Neural progenitor cell (in vitro differentiated cells): ENCODE measurements at regions not wholly inside any gene's neighbourhood (a gene's known extent, or its start where the extent isn't known, plus 50 kb on each side); places are given as distances from the start of the nearest gene placed in this dataset.

Source experiments
- DNase-seq: peaks from one replicate; pipeline ENCODE4 v3.0.0-alpha.2; 2016; ENCODE audit warnings: low spot score
- H2AFZ ChIP-seq: fragments of 200-600 bp; sonication (generic); replicated peaks from 2 replicates; pipeline ENCODE4 v1.6.1; 2016; ENCODE audit warnings: antibody characterized with exemption
- H3F3A ChIP-seq: fragments of 200-600 bp; sonication (generic); 2 replicates; pipeline ENCODE4 v1.6.1; 2016; ENCODE audit warnings: antibody characterized with exemption, low read depth
- H3K27ac ChIP-seq: fragments of 200-600 bp; sonication (generic); 2 replicates; pipeline ENCODE4 v1.5.1; 2016; ENCODE audit warnings: mild to moderate bottlenecking
- H3K27me3 ChIP-seq: fragments of 200-600 bp; sonication (generic); 2 replicates; pipeline ENCODE4 v1.6.1; 2016; ENCODE audit warnings: mild to moderate bottlenecking, moderate library complexity
- H3K36me3 ChIP-seq: fragments of 200-600 bp; sonication (generic); 2 replicates; pipeline ENCODE4 v1.5.1; 2016
- H3K4me1 ChIP-seq: fragments of 200-600 bp; sonication (generic); 2 replicates; pipeline ENCODE4 v1.6.1; 2016; ENCODE audit warnings: mixed run types
- H3K4me2 ChIP-seq: fragments of 200-600 bp; sonication (generic); 2 replicates; pipeline ENCODE4 v1.6.1; 2016
- H3K4me3 ChIP-seq: fragments of 200-600 bp; sonication (generic); 2 replicates; pipeline ENCODE4 v1.5.1; 2016
- H3K79me2 ChIP-seq: fragments of 200-600 bp; sonication (generic); 2 replicates; pipeline ENCODE4 v1.6.1; 2016; ENCODE audit warnings: low read depth
- H3K9ac ChIP-seq: fragments of 200-600 bp; sonication (generic); 2 replicates; pipeline ENCODE4 v1.6.1; 2016
- H3K9me3 ChIP-seq: fragments of 200-600 bp; sonication (generic); 2 replicates; pipeline ENCODE4 v1.5.1; 2016; ENCODE audit warnings: low read depth
- H4K20me1 ChIP-seq: fragments of 200-600 bp; sonication (generic); 2 replicates; pipeline ENCODE4 v1.6.1; 2016; ENCODE audit warnings: low read depth
- H3K27ac Mint-ChIP-seq: 3 replicates; pipeline ENCODE4 v1.8.0; 2021; ENCODE audit warnings: mixed read lengths
- H3K27me3 Mint-ChIP-seq: 2 replicates; pipeline ENCODE4 v1.8.0; 2022; ENCODE audit warnings: low read depth, mild to moderate bottlenecking, inconsistent platforms, moderate library complexity, mixed read lengths; ENCODE audit not compliant: insufficient read depth
- H3K36me3 Mint-ChIP-seq: 3 replicates; pipeline ENCODE4 v1.8.0; 2021; ENCODE audit warnings: mixed read lengths
- H3K4me1 Mint-ChIP-seq: 3 replicates; pipeline ENCODE4 v1.8.0; 2021; ENCODE audit warnings: mixed read lengths
- H3K4me3 Mint-ChIP-seq: 3 replicates; pipeline ENCODE4 v1.8.0; 2021; ENCODE audit warnings: mild to moderate bottlenecking, moderate library complexity, mixed read lengths
- H3K9me3 Mint-ChIP-seq: 3 replicates; pipeline ENCODE4 v1.8.0; 2020; ENCODE audit warnings: mixed read lengths
- EZH2 ChIP-seq: fragments of 200-600 bp; sonication (generic); IDR thresholded peaks from 2 replicates; pipeline ENCODE4 v1.6.1; 2017; ENCODE audit warnings: antibody characterized with exemption, mild to moderate bottlenecking, moderate library complexity
- EZH2phosphoT487 ChIP-seq: fragments of 200-600 bp; sonication (generic); IDR thresholded peaks from 2 replicates; pipeline ENCODE4 v1.6.1; 2017; ENCODE audit warnings: antibody characterized with exemption
- TF ChIP-seq, protein P1 (sequence below): fragments of 200-600 bp; sonication (generic); IDR thresholded peaks from 2 replicates; pipeline ENCODE4 v1.5.1; 2017; ENCODE audit warnings: antibody characterized with exemption, mild to moderate bottlenecking

DNA sequence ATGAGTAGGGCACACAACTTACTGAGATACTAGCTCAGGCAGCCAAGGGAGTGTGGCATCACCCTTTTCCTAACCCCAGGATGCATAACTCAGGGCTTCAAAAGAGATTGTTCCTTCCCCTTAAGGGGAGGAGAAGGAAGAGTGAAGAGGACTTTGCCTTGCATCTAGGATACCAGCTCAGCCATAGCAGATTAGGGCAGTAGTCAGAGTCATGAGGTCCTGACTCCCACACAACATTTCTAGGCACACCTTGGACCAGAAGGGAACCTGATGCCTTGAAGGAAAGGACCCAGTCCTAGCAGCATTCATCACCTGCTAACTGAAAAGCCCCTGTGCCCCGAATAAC, 1433.2 kb upstream of the TMEFF2 start:
- H3K4me2 ChIP-seq, result no peak overlapping the region
- no peak overlapping the region for H2AFZ ChIP-seq
- H3K27ac ChIP-seq, result no peak overlapping the region
- H3K27me3 ChIP-seq, result no peaks in the 10 kb centered on the region
- H3K4me3 ChIP-seq, result no peak overlapping the region
- H3K9ac ChIP-seq, result no peak overlapping the region
- TF ChIP-seq EZH2, result no peak
- no peak for TF ChIP-seq EZH2phosphoT487
- Mint-ChIP-seq H3K36me3 (peaks cover 2% of the 10 kb centered on the region), H3K4me3 (no peak overlapping the region), H3K4me1 (no peaks in the 10 kb centered on the region), H3K27me3 (no peaks in the 10 kb centered on the region), H3K9me3 (peaks cover 3% of the 10 kb centered on the region), H3K27ac (no peak overlapping the region)
- H3K4me1 ChIP-seq, result no peaks in the 10 kb centered on the region
- no peak for DNase-seq
- H3K9me3 ChIP-seq, result no peaks in the 10 kb centered on the region
- H3F3A ChIP-seq, result no peaks in the 10 kb centered on the region
- no peaks in the 10 kb centered on the region for H3K36me3 ChIP-seq
- H4K20me1 ChIP-seq, result no peaks in the 10 kb centered on the region
- H3K79me2 ChIP-seq, result no peaks in the 10 kb centered on the region

DNA sequence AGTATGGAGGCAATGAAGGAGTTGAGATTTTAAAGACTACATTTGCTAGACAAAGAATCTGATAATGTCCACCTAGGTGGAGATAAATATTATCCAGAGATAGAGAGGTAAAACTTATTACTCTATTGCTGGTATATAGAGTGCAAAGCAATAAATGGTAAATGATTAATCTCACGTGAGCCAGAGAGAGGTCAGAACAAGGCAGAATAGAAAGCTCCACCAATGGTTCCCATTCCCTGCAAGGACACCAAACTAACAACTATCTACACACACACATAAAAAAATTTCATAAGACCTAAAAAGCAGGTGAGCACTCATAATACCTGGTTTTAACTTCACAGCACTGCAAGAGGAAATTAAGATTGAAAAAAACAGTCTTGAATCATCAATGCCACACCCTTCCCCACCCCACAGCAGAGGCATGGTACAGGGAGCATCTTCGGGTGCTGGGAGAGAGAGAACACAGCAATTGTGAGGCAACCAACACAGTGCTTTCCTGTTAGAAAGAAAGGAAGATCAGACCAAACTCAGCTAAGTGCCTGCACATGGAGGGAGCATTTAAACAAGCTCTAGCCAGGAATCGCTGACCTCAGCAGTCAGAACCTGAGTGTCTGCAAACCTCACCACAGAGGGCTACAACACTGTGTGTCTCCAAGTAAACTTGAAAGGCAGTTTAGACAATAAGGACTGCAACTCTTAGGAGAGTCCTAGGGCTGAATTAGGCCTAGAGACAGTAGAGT, 1432.6 kb upstream of the TMEFF2 start:
- H3K27me3 Mint-ChIP-seq, result no peaks in the 10 kb centered on the region
- DNase-seq, result no peak
- Histone ChIP-seq H3F3A (no peaks in the 10 kb centered on the region), H3K27me3 (no peaks in the 10 kb centered on the region), H4K20me1 (no peaks in the 10 kb centered on the region), H2AFZ (no peak overlapping the region), H3K36me3 (no peaks in the 10 kb centered on the region), H3K4me2 (no peak overlapping the region), H3K4me3 (no peak overlapping the region), H3K9me3 (no peaks in the 10 kb centered on the region), H3K9ac (no peak overlapping the region), H3K4me1 (no peaks in the 10 kb centered on the region), H3K79me2 (no peaks in the 10 kb centered on the region), H3K27ac (no peak overlapping the region)
- TF ChIP-seq, protein P1, sequence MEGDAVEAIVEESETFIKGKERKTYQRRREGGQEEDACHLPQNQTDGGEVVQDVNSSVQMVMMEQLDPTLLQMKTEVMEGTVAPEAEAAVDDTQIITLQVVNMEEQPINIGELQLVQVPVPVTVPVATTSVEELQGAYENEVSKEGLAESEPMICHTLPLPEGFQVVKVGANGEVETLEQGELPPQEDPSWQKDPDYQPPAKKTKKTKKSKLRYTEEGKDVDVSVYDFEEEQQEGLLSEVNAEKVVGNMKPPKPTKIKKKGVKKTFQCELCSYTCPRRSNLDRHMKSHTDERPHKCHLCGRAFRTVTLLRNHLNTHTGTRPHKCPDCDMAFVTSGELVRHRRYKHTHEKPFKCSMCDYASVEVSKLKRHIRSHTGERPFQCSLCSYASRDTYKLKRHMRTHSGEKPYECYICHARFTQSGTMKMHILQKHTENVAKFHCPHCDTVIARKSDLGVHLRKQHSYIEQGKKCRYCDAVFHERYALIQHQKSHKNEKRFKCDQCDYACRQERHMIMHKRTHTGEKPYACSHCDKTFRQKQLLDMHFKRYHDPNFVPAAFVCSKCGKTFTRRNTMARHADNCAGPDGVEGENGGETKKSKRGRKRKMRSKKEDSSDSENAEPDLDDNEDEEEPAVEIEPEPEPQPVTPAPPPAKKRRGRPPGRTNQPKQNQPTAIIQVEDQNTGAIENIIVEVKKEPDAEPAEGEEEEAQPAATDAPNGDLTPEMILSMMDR, result no peak
- H3K4me3 Mint-ChIP-seq, result no peak overlapping the region
- no peaks in the 10 kb centered on the region for H3K4me1 Mint-ChIP-seq
- H3K9me3 Mint-ChIP-seq, result peaks cover 3% of the 10 kb centered on the region
- H3K36me3 Mint-ChIP-seq, result peaks cover 2% of the 10 kb centered on the region
- no peak overlapping the region for H3K27ac Mint-ChIP-seq

DNA sequence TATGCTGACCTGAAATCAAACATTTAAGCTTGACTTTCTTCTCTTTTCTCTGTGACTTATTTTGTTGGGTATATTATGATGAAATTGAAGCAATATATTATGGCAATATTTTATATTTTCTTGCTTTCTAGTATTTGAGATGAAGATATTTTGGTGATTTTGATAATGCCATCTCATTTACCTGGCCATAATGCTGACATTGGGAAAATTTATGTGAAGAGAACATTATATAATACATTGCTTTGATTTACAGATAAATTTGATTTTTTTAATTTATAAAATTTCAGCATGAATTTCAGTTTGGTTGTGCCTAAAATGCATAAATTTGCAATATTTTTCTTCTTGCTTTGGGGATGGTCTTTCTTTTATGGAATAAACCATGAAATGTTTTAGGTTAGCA, 1413.7 kb upstream of the TMEFF2 start:
- Histone ChIP-seq H3K4me3 (no peak overlapping the region), H3K4me1 (no peaks in the 10 kb centered on the region), H2AFZ (no peak overlapping the region), H4K20me1 (no peaks in the 10 kb centered on the region), H3K27me3 (no peaks in the 10 kb centered on the region), H3K79me2 (no peaks in the 10 kb centered on the region), H3K4me2 (no peak overlapping the region), H3F3A (no peaks in the 10 kb centered on the region), H3K36me3 (no peaks in the 10 kb centered on the region), H3K27ac (no peak overlapping the region), H3K9me3 (no peaks in the 10 kb centered on the region), H3K9ac (no peak overlapping the region)
- Mint-ChIP-seq H3K36me3 (no peaks in the 10 kb centered on the region), H3K9me3 (no peaks in the 10 kb centered on the region), H3K4me3 (no peak overlapping the region), H3K27ac (no peak overlapping the region), H3K27me3 (no peaks in the 10 kb centered on the region), H3K4me1 (no peaks in the 10 kb centered on the region)
- TF ChIP-seq EZH2phosphoT487 (no peak), EZH2 (no peak)
- TF ChIP-seq, protein P1, result no peak
- no peak for DNase-seq

DNA sequence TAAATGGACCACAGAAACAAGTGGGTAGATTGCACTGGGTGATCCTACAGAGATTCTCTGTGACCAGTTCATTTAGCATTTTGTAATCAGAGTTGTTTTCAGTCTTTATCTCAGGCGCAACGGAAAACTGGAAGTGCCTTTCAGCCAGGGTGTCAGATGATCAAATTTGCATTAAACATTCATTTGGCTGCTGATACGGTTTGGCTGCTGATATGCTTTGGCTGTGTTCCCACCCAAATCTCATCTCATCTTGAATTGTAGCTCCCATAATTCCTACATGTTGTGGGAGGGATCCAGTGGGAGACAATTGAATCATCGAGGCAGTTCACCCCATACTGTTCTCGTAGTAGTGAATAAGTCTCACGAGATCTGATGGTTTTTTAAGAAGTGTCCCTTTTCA, 1396.1 kb upstream of the TMEFF2 start:
- peaks cover 3% of the 10 kb centered on the region for H3K36me3 Mint-ChIP-seq
- TF ChIP-seq EZH2phosphoT487 (no peak), EZH2 (no peak)
- TF ChIP-seq, protein P1, result no peak
- no peak overlapping the region for H3K27ac Mint-ChIP-seq

More for the DNA sequence above, 1396.1 kb upstream of the TMEFF2 start:
- Mint-ChIP-seq H3K4me3 (no peak overlapping the region), H3K9me3 (peaks cover 7% of the 10 kb centered on the region), H3K4me1 (no peaks in the 10 kb centered on the region), H3K27me3 (no peaks in the 10 kb centered on the region)
- Histone ChIP-seq H3K27ac (no peak overlapping the region), H3K9me3 (no peaks in the 10 kb centered on the region), H3F3A (no peaks in the 10 kb centered on the region), H3K27me3 (no peaks in the 10 kb centered on the region), H2AFZ (no peak overlapping the region), H3K36me3 (no peaks in the 10 kb centered on the region), H3K79me2 (no peaks in the 10 kb centered on the region), H3K4me2 (no peak overlapping the region), H3K9ac (no peak overlapping the region), H3K4me1 (no peaks in the 10 kb centered on the region), H4K20me1 (no peaks in the 10 kb centered on the region), H3K4me3 (no peak overlapping the region)
- DNase-seq, result no peak
